Brain microvascular endothelial cell (primary cell): ENCODE measurements at regions not wholly inside any gene's neighbourhood (a gene's known extent, or its start where the extent isn't known, plus 50 kb on each side); places are given as distances from the start of the nearest gene placed in this dataset.

Source experiments
- DNase-seq: peaks from one replicate; pipeline ENCODE4 v3.0.0-alpha.2; 2020
- H3K27ac ChIP-seq: fragments of 250-450 bp; sonication (Bioruptor Pico); 2 replicates; pipeline ENCODE4 v1.5.1; 2020; ENCODE audit warnings: mild to moderate bottlenecking, moderate library complexity
- H3K27me3 ChIP-seq: fragments of 250-450 bp; sonication (Bioruptor Pico); replicated peaks from 2 replicates; pipeline ENCODE4 v1.5.1; 2020; ENCODE audit warnings: mild to moderate bottlenecking
- H3K36me3 ChIP-seq: fragments of 250-450 bp; sonication (Bioruptor Pico); replicated peaks from 2 replicates; pipeline ENCODE4 v1.5.1; 2020; ENCODE audit warnings: mild to moderate bottlenecking
- H3K4me3 ChIP-seq: 2 replicates; pipeline ENCODE4 v1.5.1; 2011; ENCODE audit warnings: low read depth, mild to moderate bottlenecking, control low read depth, low read length, moderate library complexity
- in situ Hi-C: cut with HindIII; loops from 2 replicates; pipeline ENCODE4 v1.10.0; 2017; ENCODE audit warnings: low sequenced_read_pairs, low pct_ligation_motif_present
- TF ChIP-seq, protein P1 (sequence below): IDR thresholded peaks from 2 replicates; pipeline ENCODE4 v1.5.1; 2011; ENCODE audit warnings: low read depth, mild to moderate bottlenecking, moderate library complexity, low read length, control low read depth, inconsistent platforms; ENCODE audit errors: missing control alignments

DNA sequence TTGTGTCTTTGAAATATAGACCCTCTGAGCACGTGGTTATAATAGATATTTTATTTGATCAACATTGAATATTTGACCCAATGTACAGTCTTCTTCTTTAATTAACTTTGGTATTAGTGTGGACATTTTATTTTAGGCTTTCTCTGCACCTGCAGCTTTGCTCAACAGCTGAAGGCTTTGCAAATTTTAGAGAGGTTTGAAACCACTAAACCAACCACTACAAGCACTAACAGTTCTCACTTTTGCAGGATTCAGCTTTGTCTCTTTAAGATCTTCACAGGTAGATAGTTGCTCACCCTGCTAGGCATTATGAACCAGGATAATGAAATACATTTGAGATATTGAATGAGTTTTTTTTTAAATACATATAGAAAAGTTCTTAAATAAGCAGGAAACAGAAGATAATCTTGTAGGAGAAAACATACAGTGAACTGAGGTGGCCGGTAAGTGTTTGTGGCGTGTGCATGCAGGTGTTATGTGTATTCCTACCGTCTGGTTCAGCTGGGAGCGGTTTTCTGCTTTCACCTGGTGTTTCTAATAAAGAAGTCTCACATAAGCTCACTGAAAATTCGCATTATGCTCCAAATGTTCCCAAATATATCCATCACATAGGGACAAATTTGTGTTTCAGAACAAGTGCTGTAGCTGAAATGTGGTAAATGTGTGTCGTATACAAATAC is 1508.3 kb upstream of the TENM3 start:
- Histone ChIP-seq H3K27ac (no peak overlapping the region), H3K27me3 (no peaks in the 10 kb centered on the region), H3K36me3 (no peaks in the 10 kb centered on the region), H3K4me3 (no peak overlapping the region)
- in situ Hi-C loops: no loop called here
- TF ChIP-seq, protein P1, sequence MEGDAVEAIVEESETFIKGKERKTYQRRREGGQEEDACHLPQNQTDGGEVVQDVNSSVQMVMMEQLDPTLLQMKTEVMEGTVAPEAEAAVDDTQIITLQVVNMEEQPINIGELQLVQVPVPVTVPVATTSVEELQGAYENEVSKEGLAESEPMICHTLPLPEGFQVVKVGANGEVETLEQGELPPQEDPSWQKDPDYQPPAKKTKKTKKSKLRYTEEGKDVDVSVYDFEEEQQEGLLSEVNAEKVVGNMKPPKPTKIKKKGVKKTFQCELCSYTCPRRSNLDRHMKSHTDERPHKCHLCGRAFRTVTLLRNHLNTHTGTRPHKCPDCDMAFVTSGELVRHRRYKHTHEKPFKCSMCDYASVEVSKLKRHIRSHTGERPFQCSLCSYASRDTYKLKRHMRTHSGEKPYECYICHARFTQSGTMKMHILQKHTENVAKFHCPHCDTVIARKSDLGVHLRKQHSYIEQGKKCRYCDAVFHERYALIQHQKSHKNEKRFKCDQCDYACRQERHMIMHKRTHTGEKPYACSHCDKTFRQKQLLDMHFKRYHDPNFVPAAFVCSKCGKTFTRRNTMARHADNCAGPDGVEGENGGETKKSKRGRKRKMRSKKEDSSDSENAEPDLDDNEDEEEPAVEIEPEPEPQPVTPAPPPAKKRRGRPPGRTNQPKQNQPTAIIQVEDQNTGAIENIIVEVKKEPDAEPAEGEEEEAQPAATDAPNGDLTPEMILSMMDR: no peak
- no peak for DNase-seq

DNA sequence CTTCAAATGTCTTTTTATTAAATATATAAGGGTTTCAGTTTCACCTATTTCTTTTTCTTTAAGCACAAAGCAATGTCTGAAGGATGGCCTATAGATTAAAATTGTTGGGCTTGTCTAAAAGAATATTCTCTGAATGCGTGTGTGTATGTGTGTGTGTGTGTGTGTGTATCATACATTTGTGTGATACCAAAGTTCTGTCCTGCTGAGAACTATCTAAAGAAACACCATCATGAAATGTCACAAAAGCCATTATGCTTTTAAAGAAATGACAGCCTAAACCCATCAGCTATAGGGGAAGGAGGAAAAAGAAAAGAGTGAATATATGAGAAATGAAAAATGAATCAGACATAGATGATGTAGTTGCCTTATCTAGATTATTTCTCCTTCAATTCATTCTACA is 1501.5 kb upstream of the TENM3 start:
- DNase-seq: no peak
- H3K27me3 ChIP-seq: no peaks in the 10 kb centered on the region
- H3K36me3 ChIP-seq: no peaks in the 10 kb centered on the region
- TF ChIP-seq, protein P1: no peak
- in situ Hi-C loops: no loop called here
- no peak overlapping the region for H3K27ac ChIP-seq
- no peak overlapping the region for H3K4me3 ChIP-seq

DNA sequence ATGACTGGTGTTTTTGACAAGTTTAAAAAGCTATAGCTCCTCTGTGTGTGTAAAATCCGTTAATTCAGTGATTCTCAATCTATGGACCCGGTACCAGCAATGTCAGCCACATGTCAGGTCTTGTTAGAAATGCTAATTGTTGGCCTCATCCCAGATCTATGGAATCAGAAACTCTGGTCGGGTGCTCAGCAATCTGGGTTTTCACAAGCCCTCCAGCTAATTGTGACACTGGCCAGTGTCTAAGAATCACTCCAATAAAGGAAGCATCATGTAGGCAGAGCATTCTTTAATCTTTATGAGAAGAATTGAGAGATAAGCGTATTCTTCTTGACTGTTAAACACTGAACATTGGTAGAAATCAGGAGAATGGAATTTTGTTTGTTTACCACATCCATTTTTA is 1498.2 kb upstream of the TENM3 start:
- H3K36me3 ChIP-seq: no peaks in the 10 kb centered on the region
- TF ChIP-seq, protein P1: no peak

DNA sequence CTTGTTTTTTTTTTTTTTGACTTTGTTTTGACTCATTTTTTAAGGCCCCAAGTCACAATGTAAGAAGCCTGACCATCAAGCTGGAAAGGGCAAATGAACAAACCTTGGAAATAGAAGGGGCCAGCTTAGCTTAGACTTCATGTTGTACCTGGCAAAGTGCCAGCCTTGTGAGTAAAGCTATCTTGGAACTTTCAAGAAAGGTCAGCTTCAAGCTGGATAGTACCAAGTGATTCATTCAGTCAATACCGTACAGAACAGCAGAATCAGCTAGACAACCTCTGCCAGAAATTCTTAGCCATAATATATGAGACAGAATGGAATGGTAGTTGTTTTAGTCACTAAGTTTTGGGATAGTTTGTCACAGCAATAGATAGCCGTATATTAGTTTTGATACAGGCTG is 1492.2 kb upstream of the TENM3 start:
- in situ Hi-C loops: no loop called here

More for the DNA sequence above, 1498.2 kb upstream of the TENM3 start:
- Histone ChIP-seq H3K4me3 (no peak overlapping the region), H3K27me3 (no peaks in the 10 kb centered on the region), H3K27ac (no peak overlapping the region)
- in situ Hi-C loops: no loop called here
- no peak for DNase-seq

DNA sequence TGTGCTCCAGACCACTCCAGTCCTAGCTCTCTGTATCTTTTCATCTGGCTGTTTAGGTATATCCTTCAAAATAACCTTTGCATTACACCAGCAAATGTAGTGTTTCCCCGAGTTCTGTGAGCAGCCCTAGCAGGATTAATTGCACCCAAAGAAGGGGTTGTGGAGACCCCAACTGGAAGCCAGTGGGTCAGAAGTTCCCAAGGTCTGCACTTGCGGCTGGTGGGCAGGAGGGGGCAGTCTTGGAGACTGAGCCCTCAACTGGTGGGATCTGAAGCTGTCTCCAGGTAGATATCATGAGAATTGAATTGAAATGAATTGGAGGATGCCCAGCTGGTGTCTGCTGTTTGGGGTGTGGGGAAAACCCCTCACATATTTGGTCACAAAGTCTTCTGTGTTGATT is 1485.3 kb upstream of the TENM3 start:
- in situ Hi-C loops: no loop called here
- Histone ChIP-seq H3K27ac (no peak overlapping the region), H3K4me3 (no peak overlapping the region), H3K36me3 (no peaks in the 10 kb centered on the region), H3K27me3 (no peaks in the 10 kb centered on the region)
- no peak for DNase-seq
- TF ChIP-seq, protein P1: no peak

More for the DNA sequence above, 1492.2 kb upstream of the TENM3 start:
- no peak overlapping the region for H3K4me3 ChIP-seq
- no peak overlapping the region for H3K27ac ChIP-seq
- no peaks in the 10 kb centered on the region for H3K36me3 ChIP-seq
- TF ChIP-seq, protein P1: no peak
- H3K27me3 ChIP-seq: no peaks in the 10 kb centered on the region
- peak; percentile 28 for DNase-seq

DNA sequence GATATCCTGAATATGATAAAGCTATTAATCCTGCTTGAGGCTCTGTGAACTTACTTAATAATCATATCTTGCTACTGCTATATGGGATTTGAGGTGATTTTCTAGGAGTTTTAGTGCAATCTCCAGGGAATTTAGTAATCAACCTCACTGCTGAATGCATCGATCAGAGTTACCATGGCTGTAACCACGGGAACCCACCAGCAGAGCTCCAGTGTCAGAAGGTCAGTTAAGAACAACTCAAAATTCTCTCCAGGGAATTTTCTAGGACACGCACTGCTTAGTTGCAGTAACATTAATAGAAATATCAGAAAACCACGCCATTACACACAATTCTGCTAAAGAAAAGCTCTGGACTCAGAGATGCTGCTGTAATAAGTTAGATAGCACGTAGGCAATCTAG is 1477.2 kb upstream of the TENM3 start:
- no peak overlapping the region for H3K27ac ChIP-seq
- TF ChIP-seq, protein P1: no peak
- in situ Hi-C loops: no loop called here
- no peak overlapping the region for H3K4me3 ChIP-seq
- DNase-seq: no peak
- H3K36me3 ChIP-seq: no peaks in the 10 kb centered on the region
- no peaks in the 10 kb centered on the region for H3K27me3 ChIP-seq
